ENCODE measurements at regions not wholly inside any gene's neighbourhood (a gene's known extent, or its start where the extent isn't known, plus 50 kb on each side); places are given as distances from the start of the nearest gene placed in this dataset.

GRCh38 chr4:126592088-126592487 lies 1040.7 kb upstream of the INTU start:
- TF ChIP-seq POLR2A (IDR thresholded peaks at IDR 0.05): no peak
- TF ChIP-seq CTCF (IDR thresholded peaks at IDR 0.05): peak in 2 of 6 experiments; percentile 32
- TF ChIP-seq EP300 (IDR thresholded peaks at IDR 0.05): no peak
- TF ChIP-seq POLR2AphosphoS5 (IDR thresholded peaks at IDR 0.05): no peak
